Trophoblast cell (in vitro differentiated cells and primary cell): ENCODE measurements at regions not wholly inside any gene's neighbourhood (a gene's known extent, or its start where the extent isn't known, plus 50 kb on each side); places are given as distances from the start of the nearest gene placed in this dataset.

ENCODE experiments used
- DNase-seq, 2 donors: peaks; one replicate each; pipeline ENCODE4 v3.0.0-alpha.2; 2016
- H2AFZ ChIP-seq: 2 replicates; pipeline ENCODE4 v1.6.1; 2013; ENCODE audit warnings: low read length, moderate library complexity, mild to moderate bottlenecking; ENCODE audit not compliant: insufficient read depth, poor library complexity
- H2AK5ac ChIP-seq: 2 replicates; pipeline ENCODE4 v1.6.1; 2013; ENCODE audit warnings: mild to moderate bottlenecking, low read length
- H2BK120ac ChIP-seq: 2 replicates; pipeline ENCODE4 v1.6.1; 2013; ENCODE audit warnings: low read length, mild to moderate bottlenecking, moderate library complexity; ENCODE audit not compliant: insufficient read depth, poor library complexity
- H2BK12ac ChIP-seq: 2 replicates; pipeline ENCODE4 v1.6.1; 2013; ENCODE audit warnings: mild to moderate bottlenecking, low read length, moderate library complexity
- H2BK5ac ChIP-seq: 2 replicates; pipeline ENCODE4 v1.6.1; 2013; ENCODE audit warnings: low read length, low read depth, moderate library complexity, mild to moderate bottlenecking; ENCODE audit not compliant: poor library complexity
- H3K14ac ChIP-seq: 2 replicates; pipeline ENCODE4 v1.6.1; 2013; ENCODE audit warnings: mild to moderate bottlenecking, low read length
- H3K18ac ChIP-seq: 2 replicates; pipeline ENCODE4 v1.6.1; 2013; ENCODE audit warnings: mild to moderate bottlenecking, low read length
- H3K23ac ChIP-seq: 2 replicates; pipeline ENCODE4 v1.6.1; 2013; ENCODE audit warnings: low read length
- H3K27ac ChIP-seq: 2 replicates; pipeline ENCODE4 v1.5.1; 2013; ENCODE audit warnings: low read depth, mild to moderate bottlenecking, inconsistent platforms, low read length, moderate library complexity
- H3K27me3 ChIP-seq: 2 replicates; pipeline ENCODE4 v1.6.1; 2013; ENCODE audit warnings: inconsistent platforms, mild to moderate bottlenecking, low read length, moderate library complexity; ENCODE audit not compliant: insufficient read depth
- H3K36me3 ChIP-seq, 2 experiments: 1 replicate in 1 of 2; 2 replicates in 1 of 2; pipeline ENCODE4 v1.6.1; 2013; ENCODE audit warnings: low read length in 2 of 2, mild to moderate bottlenecking in 2 of 2, moderate library complexity in 1 of 2; ENCODE audit not compliant: insufficient read depth in 2 of 2, control insufficient read depth in 1 of 2
- H3K4ac ChIP-seq: 2 replicates; pipeline ENCODE4 v1.6.1; 2013; ENCODE audit warnings: low read depth, mild to moderate bottlenecking, low read length, moderate library complexity
- H3K4me1 ChIP-seq, 2 experiments: 1 replicate in 1 of 2; 2 replicates in 1 of 2; pipeline ENCODE4 v1.6.1; 2013; ENCODE audit warnings: low read length in 2 of 2, mild to moderate bottlenecking in 2 of 2, moderate library complexity in 1 of 2; ENCODE audit not compliant: insufficient read depth in 2 of 2, control insufficient read depth in 1 of 2
- H3K4me2 ChIP-seq: 2 replicates; pipeline ENCODE4 v1.6.1; 2013; ENCODE audit warnings: inconsistent platforms, mild to moderate bottlenecking, low read length, moderate library complexity
- H3K4me3 ChIP-seq: 2 replicates; pipeline ENCODE4 v1.5.1; 2013; ENCODE audit warnings: mild to moderate bottlenecking, low read depth, low read length, inconsistent platforms
- H3K79me1 ChIP-seq: one replicate; pipeline ENCODE4 v1.6.1; 2013; ENCODE audit warnings: low read length
- H3K79me2 ChIP-seq: 2 replicates; pipeline ENCODE4 v1.6.1; 2013; ENCODE audit warnings: low read length, mild to moderate bottlenecking; ENCODE audit not compliant: control insufficient read depth, insufficient read depth, poor library complexity
- H3K9ac ChIP-seq: 2 replicates; pipeline ENCODE4 v1.6.1; 2013; ENCODE audit warnings: mild to moderate bottlenecking, low read length
- H3K9me3 ChIP-seq: 2 replicates; pipeline ENCODE4 v1.6.1; 2013; ENCODE audit warnings: low read depth, mild to moderate bottlenecking, control low read depth, inconsistent platforms, low read length; ENCODE audit not compliant: insufficient read depth
- H4K12ac ChIP-seq: 2 replicates; pipeline ENCODE4 v1.6.1; 2013; ENCODE audit warnings: low read depth, mild to moderate bottlenecking, low read length, moderate library complexity
- H4K8ac ChIP-seq: 2 replicates; pipeline ENCODE4 v1.6.1; 2013; ENCODE audit warnings: low read depth, mild to moderate bottlenecking, low read length, moderate library complexity
- H4K91ac ChIP-seq: one replicate; pipeline ENCODE4 v1.6.1; 2013; ENCODE audit warnings: low read depth, mild to moderate bottlenecking, low read length, moderate library complexity
- WGBS: extraction: QIAGEN DNeasy Blood & Tissue Kit; methylation state at CpG from one replicate; pipeline ENCODE4 v1.1.7; 2013; ENCODE audit warnings: missing lambda C conversion rate; ENCODE audit not compliant: insufficient read length, insufficient coverage; ENCODE audit errors: extremely low coverage; 5-methylcytosine and 5-hydroxymethylcytosine counted together

DNA sequence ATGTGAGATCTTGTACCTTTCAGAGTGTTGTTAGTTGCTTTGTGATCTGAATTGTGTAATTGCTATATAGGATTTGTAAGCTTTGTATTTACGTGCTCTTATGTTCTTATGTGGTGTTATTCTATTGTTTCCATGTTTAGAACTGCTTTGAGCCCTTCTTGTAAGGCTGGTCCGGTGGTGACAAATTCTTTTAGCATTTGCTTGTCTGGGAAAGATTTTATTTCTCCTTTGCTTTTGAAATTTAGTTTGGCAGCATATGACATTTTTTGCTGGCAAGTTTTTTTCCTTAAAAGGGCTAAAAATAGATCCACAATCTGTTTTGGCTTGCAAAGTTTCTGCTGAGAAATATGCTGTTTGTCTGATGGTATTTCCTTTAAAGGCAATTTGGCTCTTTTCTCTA is 1089.2 kb upstream of the PCDH9 start:
- Histone ChIP-seq H2BK5ac (no peak overlapping the region), H3K79me1 (no peaks in the 10 kb centered on the region), H2BK12ac (no peak overlapping the region), H3K4me2 (no peak overlapping the region), H3K14ac (no peak overlapping the region), H3K23ac (no peak overlapping the region), H3K9ac (no peak overlapping the region), H4K8ac (no peak overlapping the region), H4K91ac (no peak overlapping the region), H3K9me3 (peaks cover 1% of the 10 kb centered on the region), H3K4ac (no peak overlapping the region), H3K79me2 (no peaks in the 10 kb centered on the region), H2AK5ac (no peak overlapping the region), H3K36me3 (no peaks in the 10 kb centered on the region), H2AFZ (no peak overlapping the region), H4K12ac (no peak overlapping the region), H3K27ac (no peak overlapping the region), H3K4me3 (no peak overlapping the region), H2BK120ac (no peak overlapping the region), H3K18ac (no peak overlapping the region), H3K27me3 (no peaks in the 10 kb centered on the region), H3K4me1 (no peaks in the 10 kb centered on the region)
- no CpG with 5 or more reads among the region's 2 CpGs for WGBS
- no peak for DNase-seq

- Histone ChIP-seq H2BK12ac (no peak overlapping the region), H3K4me2 (no peak overlapping the region), H4K8ac (no peak overlapping the region), H2BK120ac (no peak overlapping the region), H3K27me3 (no peaks in the 10 kb centered on the region), H3K9me3 (no peaks in the 10 kb centered on the region), H3K79me2 (no peaks in the 10 kb centered on the region), H2BK5ac (no peak overlapping the region), H3K14ac (no peak overlapping the region), H3K4me1 (no peaks in the 10 kb centered on the region), H4K12ac (no peak overlapping the region), H3K4ac (no peak overlapping the region), H4K91ac (no peak overlapping the region), H3K18ac (no peak overlapping the region), H3K79me1 (no peaks in the 10 kb centered on the region), H3K9ac (no peak overlapping the region), H2AK5ac (no peak overlapping the region), H2AFZ (no peak overlapping the region), H3K27ac (no peak overlapping the region), H3K4me3 (no peak overlapping the region), H3K23ac (no peak overlapping the region), H3K36me3 (peaks cover 0 to 2% of the 10 kb centered on the region in 2 experiments)
- DNase-seq, result peak in 1 of 2 donors; percentile 47
- WGBS, result no CpG with 5 or more reads among the region's 1 CpG
Measured at GRCh38 chr13:68304286-68304893, 1074.3 kb upstream of the PCDH9 start.

- Histone ChIP-seq H3K4me1 (no peaks in the 10 kb centered on the region), H3K27me3 (no peaks in the 10 kb centered on the region), H2BK5ac (no peak overlapping the region), H3K4me3 (no peak overlapping the region), H3K18ac (no peak overlapping the region), H3K79me1 (no peaks in the 10 kb centered on the region), H2BK12ac (no peak overlapping the region), H4K12ac (no peak overlapping the region), H3K79me2 (no peaks in the 10 kb centered on the region), H3K27ac (no peak overlapping the region), H4K8ac (no peak overlapping the region), H3K4me2 (no peak overlapping the region), H2AFZ (no peak overlapping the region), H3K4ac (no peak overlapping the region), H2BK120ac (no peak overlapping the region), H3K23ac (no peak overlapping the region), H3K14ac (no peak overlapping the region), H3K9me3 (no peaks in the 10 kb centered on the region), H2AK5ac (no peak overlapping the region), H4K91ac (no peak overlapping the region), H3K36me3 (no peaks in the 10 kb centered on the region), H3K9ac (no peak overlapping the region)
- no peak for DNase-seq
Measured at GRCh38 chr13:68293631-68294030, 1063.5 kb upstream of the PCDH9 start.

DNA sequence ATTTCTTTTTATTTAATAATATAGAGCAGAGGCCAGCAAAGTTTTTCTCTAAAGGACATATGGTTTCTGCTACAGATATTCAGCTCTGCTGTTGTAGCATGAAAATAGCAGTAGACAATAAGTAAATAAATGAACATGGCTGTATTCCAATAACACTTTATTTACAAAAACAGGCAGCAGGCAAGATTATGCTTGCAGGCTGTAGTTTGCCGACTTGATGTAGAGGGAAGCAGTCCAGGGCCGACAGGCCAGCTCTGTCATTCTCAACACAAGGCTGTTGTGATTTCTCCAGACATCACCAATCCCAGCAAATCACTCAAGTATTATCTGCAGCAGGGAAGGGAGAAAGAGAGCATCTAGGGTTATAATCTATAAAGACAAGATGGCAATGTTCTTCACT is 1062.5 kb upstream of the PCDH9 start:
- DNase-seq, result no peak
- H2BK120ac ChIP-seq, result no peak overlapping the region
- H3K14ac ChIP-seq, result no peak overlapping the region
- no peak overlapping the region for H3K4me2 ChIP-seq
- H4K91ac ChIP-seq, result no peak overlapping the region
- no peaks in the 10 kb centered on the region for H3K79me1 ChIP-seq
- no peak overlapping the region for H3K23ac ChIP-seq
- H3K4me3 ChIP-seq, result no peak overlapping the region
- no peaks in the 10 kb centered on the region for H3K4me1 ChIP-seq
- H3K9me3 ChIP-seq, result no peaks in the 10 kb centered on the region
- no peaks in the 10 kb centered on the region for H3K36me3 ChIP-seq
- no peak overlapping the region for H3K4ac ChIP-seq
- H3K9ac ChIP-seq, result no peak overlapping the region
- WGBS, result no CpG with 5 or more reads among the region's 2 CpGs
- H2BK12ac ChIP-seq, result no peak overlapping the region
- no peaks in the 10 kb centered on the region for H3K27me3 ChIP-seq
- H3K79me2 ChIP-seq, result no peaks in the 10 kb centered on the region
- H2AK5ac ChIP-seq, result no peak overlapping the region
- no peak overlapping the region for H3K27ac ChIP-seq
- H3K18ac ChIP-seq, result no peak overlapping the region
- no peak overlapping the region for H2BK5ac ChIP-seq
- no peak overlapping the region for H4K8ac ChIP-seq
- H2AFZ ChIP-seq, result no peak overlapping the region
- no peak overlapping the region for H4K12ac ChIP-seq
